ENCODE measurements at regions not wholly inside any gene's neighbourhood (a gene's known extent, or its start where the extent isn't known, plus 50 kb on each side); places are given as distances from the start of the nearest gene placed in this dataset.

DNA sequence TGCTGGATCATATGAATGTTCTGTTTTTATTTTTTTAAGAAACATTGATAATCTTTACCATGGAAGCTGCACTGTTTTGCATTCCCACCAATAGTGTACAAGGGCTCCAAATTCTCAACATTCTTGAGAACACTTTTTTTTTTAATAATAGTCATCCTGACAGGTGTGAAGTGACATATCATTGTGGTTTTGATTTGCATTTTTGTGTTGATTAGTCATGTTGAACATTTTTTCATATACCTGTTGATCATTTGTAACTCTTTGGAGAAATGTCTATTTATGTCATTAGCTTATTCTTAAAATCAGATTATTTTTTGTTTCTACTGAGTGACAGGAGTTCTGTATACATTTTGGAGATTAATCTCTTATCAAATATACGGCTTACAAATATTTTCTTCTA is 408.5 kb downstream of the GLUD2 start:
- Histone ChIP-seq H4K20me1 (ENCODE audit: control insufficient read depth, insufficient read depth, low read depth, low read length) (no peaks in the 10 kb centered on the region), H3F3A (ENCODE audit: control insufficient read depth, insufficient read depth) (peaks cover 30% of the 10 kb centered on the region), H3K9me3 (ENCODE audit: control insufficient read depth, insufficient read depth, low read length) (no peaks in the 10 kb centered on the region; the same call in 1 of the 2 replicates), H3K4me2 (ENCODE audit: low read length) (peak overlapping the region; percentile 84), H3K27ac (ENCODE audit: low read depth, low read length) (peak overlapping the region; percentile 99), H3K9me2 (replicated peaks; ENCODE audit: control insufficient read depth, low read length) (no peaks in the 10 kb centered on the region), H3K36me3 (ENCODE audit: control insufficient read depth, low read length) (peaks cover 10% of the 10 kb centered on the region; the same call in 1 of the 2 replicates), H3K4me3 (ENCODE audit: low read length) (peak overlapping the region; percentile 68), H3K27me3 (ENCODE audit: control insufficient read depth, low read length) (no peaks in the 10 kb centered on the region), H3K4me1 (ENCODE audit: control insufficient read depth, low read length) (peaks cover 56% of the 10 kb centered on the region), H3K79me2 (ENCODE audit: control insufficient read depth, low read length) (no peaks in the 10 kb centered on the region)
- no peak for TF ChIP-seq EZH2phosphoT487 (IDR thresholded peaks at IDR 0.05; ENCODE audit: borderline replicate concordance, low read length)
- no peak for TF ChIP-seq CTCF (IDR thresholded peaks at IDR 0.05; ENCODE audit: low read depth, low read length, poor library complexity, severe bottlenecking)

DNA sequence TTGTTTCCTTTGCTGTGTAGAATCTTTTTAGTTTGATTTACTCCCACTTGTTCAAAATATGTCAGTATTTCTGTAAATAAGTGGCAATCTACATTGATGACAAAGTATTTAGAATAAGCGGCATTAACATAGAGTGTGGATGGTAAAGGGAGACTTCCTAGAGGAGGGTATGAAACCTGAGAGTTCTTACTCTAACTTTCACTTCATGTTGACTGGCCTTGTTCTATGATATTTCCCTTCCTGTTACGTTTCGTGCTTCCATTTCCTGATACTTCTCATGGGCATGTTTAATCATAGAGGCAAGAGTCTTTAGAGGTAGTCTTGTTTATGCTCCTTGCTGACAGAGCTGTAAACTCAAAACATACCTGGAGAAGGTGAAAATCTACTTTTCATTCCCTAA is 408.9 kb downstream of the GLUD2 start:
- peak overlapping the region; percentile 84 for H3K4me2 ChIP-seq (ENCODE audit: low read length)
- H3K79me2 ChIP-seq (ENCODE audit: control insufficient read depth, low read length) = no peaks in the 10 kb centered on the region
- peaks cover 10% of the 10 kb centered on the region; the same call in 1 of the 2 replicates for H3K36me3 ChIP-seq (ENCODE audit: control insufficient read depth, low read length)
- TF ChIP-seq CTCF (IDR thresholded peaks at IDR 0.05; ENCODE audit: low read depth, low read length, poor library complexity, severe bottlenecking) = no peak
- TF ChIP-seq EZH2phosphoT487 (IDR thresholded peaks at IDR 0.05; ENCODE audit: borderline replicate concordance, low read length) = no peak
- peak overlapping the region; percentile 68 for H3K4me3 ChIP-seq (ENCODE audit: low read length)
- peaks cover 56% of the 10 kb centered on the region for H3K4me1 ChIP-seq (ENCODE audit: control insufficient read depth, low read length)
- H3F3A ChIP-seq (ENCODE audit: control insufficient read depth, insufficient read depth) = peaks cover 30% of the 10 kb centered on the region
- peaks cover 3% of the 10 kb centered on the region for H3K9me3 ChIP-seq (ENCODE audit: control insufficient read depth, insufficient read depth, low read length)
- no peaks in the 10 kb centered on the region for H3K27me3 ChIP-seq (ENCODE audit: control insufficient read depth, low read length)
- no peaks in the 10 kb centered on the region for H3K9me2 ChIP-seq (replicated peaks; ENCODE audit: control insufficient read depth, low read length)
- H4K20me1 ChIP-seq (ENCODE audit: control insufficient read depth, insufficient read depth, low read depth, low read length) = no peaks in the 10 kb centered on the region
- H3K27ac ChIP-seq (ENCODE audit: low read depth, low read length) = peak overlapping the region; percentile 99

GRCh38 chrX:121457096-121457495 is 409.7 kb downstream of the GLUD2 start:
- Histone ChIP-seq H4K20me1 (ENCODE audit: control insufficient read depth, insufficient read depth, low read depth, low read length) (no peaks in the 10 kb centered on the region), H3K9me3 (ENCODE audit: control insufficient read depth, insufficient read depth, low read length) (peaks cover 6% of the 10 kb centered on the region), H3K27ac (ENCODE audit: low read depth, low read length) (peak overlapping the region; percentile 99), H3K79me2 (ENCODE audit: control insufficient read depth, low read length) (no peaks in the 10 kb centered on the region), H3K4me3 (ENCODE audit: low read length) (peak overlapping the region; percentile 68), H3K4me1 (ENCODE audit: control insufficient read depth, low read length) (peaks cover 56% of the 10 kb centered on the region), H3K27me3 (ENCODE audit: control insufficient read depth, low read length) (no peaks in the 10 kb centered on the region), H3K9me2 (replicated peaks; ENCODE audit: control insufficient read depth, low read length) (no peaks in the 10 kb centered on the region), H3F3A (ENCODE audit: control insufficient read depth, insufficient read depth) (peaks cover 30% of the 10 kb centered on the region), H3K36me3 (ENCODE audit: control insufficient read depth, low read length) (peaks cover 10% of the 10 kb centered on the region; the same call in 1 of the 2 replicates), H3K4me2 (ENCODE audit: low read length) (peak overlapping the region; percentile 84)
- TF ChIP-seq CTCF (IDR thresholded peaks at IDR 0.05; ENCODE audit: low read depth, low read length, poor library complexity, severe bottlenecking) (peak; percentile 22), EZH2phosphoT487 (IDR thresholded peaks at IDR 0.05; ENCODE audit: borderline replicate concordance, low read length) (no peak)
